CD4-positive, alpha-beta T cell treated with Interleukin-6 at 100 ng/mL for 8 hours (primary cell): ENCODE measurements at regions not wholly inside any gene's neighbourhood (a gene's known extent, or its start where the extent isn't known, plus 50 kb on each side); places are given as distances from the start of the nearest gene placed in this dataset.

Source experiments
- DNase-seq: peaks from one replicate; pipeline ENCODE4 v3.0.0-alpha.2; 2020; ENCODE audit warnings: mixed read lengths, low spot score

GRCh38 chr12:107402041-107403022 lies 283.3 kb upstream of the PWP1 start:
- peak; percentile 64 for DNase-seq

- peak; percentile 24 for DNase-seq
Observed at GRCh38 chr12:107404981-107405380, 280.6 kb upstream of the PWP1 start.

- no peak for DNase-seq
Observed at GRCh38 chr12:107405436-107405835, 280.2 kb upstream of the PWP1 start.

GRCh38 chr12:107406932-107407331 lies 278.7 kb upstream of the PWP1 start:
- no peak for DNase-seq

- no peak for DNase-seq
Observed at GRCh38 chr12:107411792-107412535, 273.6 kb upstream of the PWP1 start.

DNA sequence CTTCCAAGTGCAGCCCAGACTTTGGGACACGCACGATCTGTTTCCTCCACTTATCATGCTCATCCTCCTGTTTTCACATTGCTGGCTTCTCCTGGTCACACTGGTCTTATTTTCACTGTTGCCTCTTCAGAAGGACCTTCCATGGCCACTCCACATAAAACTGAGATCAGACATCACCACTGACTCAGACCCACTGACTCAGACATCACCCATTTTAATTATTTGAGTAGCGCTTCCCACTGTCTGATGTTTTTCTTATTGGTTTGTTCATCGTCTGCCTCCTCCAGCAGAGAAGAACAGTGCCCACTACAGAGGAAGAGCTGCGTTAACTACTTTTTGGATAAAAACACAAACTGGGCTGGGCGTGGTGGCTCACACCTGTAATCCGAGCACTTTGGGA lies 270.5 kb upstream of the PWP1 start:
- no peak for DNase-seq

GRCh38 chr12:107415834-107416233 lies 269.8 kb upstream of the PWP1 start:
- no peak for DNase-seq

DNA sequence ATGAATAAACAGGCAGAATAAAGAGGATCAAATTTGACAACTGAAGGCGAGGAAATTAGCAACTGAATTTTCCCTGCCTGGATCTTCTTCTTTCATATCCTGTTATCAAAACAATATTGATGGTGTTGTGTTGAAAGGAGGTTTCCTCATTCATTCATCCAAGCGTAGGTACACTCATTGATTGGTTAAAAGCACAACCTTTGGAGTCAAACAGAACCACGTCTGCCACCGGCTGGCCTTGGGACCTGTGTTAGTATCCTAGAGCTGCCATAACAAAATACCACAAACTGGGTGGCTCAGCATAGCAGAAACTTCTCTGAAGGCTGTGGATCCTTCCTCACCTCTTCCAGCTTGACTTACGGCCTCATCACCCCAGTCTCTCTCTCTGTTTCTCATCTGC lies 268.6 kb upstream of the PWP1 start:
- DNase-seq, result no peak

DNA sequence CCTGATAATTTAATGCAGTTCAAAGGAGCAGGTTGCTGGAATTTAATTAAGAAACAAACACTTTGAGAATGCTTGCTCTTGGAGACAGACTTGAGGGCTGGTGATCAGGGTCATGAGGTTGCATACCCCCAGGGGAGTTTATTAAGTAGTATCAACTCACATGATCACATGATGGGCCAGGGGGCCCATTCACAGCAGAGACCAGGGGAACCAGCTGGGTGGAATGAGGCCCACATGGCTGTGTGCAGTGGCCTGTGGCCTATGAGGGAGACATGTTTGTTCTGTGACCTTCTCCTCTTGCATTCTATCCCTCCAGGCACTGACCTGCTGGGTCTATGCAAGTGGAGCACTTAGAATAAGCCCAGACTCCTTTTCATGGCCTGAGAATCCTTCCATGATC lies 266.6 kb upstream of the PWP1 start:
- no peak for DNase-seq

- DNase-seq, result no peak
Observed at GRCh38 chr12:107423531-107423930, 262.1 kb upstream of the PWP1 start.

DNA sequence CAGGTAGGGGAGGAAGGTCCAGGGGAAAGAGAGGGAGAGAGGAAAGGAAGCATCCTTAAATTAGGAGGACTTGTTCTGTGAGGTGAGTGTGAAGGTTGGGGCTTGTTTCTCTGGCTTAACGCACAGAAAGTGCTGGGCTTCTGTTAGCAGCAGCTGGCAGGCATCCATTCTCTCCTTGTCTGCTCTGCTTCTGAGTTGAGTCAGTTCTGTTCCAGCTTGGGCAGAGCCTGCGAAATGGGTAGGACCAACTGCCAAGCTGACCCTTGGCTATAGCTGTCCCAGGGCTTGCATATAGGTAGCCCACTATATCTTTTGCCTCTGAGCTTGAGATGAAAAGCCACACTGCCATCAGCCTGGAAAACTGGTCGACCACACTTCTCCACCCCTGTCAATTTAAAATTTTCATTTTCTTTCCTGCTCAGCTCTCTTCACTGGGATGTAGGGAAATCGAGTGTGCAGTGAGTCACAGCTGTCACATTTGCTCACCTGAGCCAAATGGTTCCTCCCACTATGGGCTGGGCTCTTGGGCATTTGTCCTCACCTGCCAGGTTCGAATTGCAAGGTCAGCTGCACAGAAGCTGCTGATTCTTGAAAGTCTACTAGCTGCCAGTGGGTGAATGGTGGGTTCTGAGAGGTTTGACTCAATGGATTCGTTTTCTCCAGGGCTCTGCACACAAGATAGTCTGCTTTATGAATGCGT lies 256.4 kb upstream of the PWP1 start:
- no peak for DNase-seq

DNA sequence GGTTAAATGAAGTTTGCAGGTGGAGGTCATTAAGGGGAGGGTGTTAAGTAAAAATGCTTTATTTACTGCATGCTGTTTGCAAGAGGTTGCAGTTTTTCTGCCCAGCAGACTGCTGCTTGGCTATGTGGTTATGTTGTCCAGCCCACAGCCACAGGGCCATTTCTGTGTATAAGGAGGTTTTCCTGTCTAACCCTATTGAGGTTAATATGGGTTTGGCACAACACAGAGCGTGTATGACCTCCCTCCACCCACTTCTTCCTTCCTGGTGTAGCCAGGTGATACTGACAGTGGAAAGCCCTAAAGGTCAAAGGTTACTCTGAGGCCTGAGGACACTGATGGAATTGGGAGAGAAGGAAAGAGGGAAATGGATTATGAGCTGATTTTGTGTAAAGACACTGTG lies 253.7 kb upstream of the PWP1 start:
- no peak for DNase-seq

DNA sequence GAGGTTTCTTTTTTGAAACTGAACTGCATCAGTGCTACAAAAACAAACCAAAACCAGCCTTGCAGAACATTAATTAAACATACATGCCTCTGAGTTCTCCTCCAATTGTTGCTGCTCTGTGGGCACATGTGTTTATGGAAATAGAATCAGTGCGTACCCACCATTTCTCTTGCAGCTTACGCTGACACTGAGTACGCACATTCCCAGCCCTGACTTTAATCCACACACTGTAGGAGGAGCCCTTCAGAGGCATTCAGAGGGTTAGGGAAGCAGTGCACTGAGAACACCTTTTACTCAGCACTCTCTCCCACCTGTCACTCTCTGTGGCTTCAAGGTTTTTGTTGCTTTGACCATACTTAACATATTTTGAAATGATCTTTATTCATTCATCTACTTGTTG lies 250.5 kb upstream of the PWP1 start:
- DNase-seq, result no peak

- no peak for DNase-seq
Observed at GRCh38 chr12:107435520-107435919, 250.1 kb upstream of the PWP1 start.

GRCh38 chr12:107436376-107436775 lies 249.2 kb upstream of the PWP1 start:
- DNase-seq, result no peak

GRCh38 chr12:107436836-107437235 lies 248.8 kb upstream of the PWP1 start:
- DNase-seq, result no peak

- no peak for DNase-seq
Observed at GRCh38 chr12:107437954-107438353, 247.6 kb upstream of the PWP1 start.

GRCh38 chr12:107439026-107439738 lies 246.4 kb upstream of the PWP1 start:
- no peak for DNase-seq

DNA sequence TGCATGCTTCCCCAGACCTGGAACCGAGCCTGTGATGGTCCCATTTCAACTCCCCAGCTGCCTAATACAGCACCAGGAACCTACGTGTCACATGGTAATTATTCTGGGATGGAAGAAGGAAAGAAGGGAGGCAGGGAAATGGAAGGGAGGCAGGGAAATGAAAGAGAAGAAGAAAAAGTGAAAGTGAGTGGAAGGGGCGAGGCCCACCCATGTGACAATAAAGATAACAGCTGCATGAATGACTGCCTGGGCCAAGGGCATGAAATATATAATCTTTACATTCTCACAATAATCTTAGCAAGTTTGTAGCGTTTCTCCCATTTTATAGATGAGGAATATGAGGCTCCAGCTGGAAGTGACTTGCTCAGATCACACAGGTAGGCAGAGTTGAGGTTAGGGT lies 245.0 kb upstream of the PWP1 start:
- no peak for DNase-seq

- DNase-seq, result no peak
Observed at GRCh38 chr12:107441665-107442300, 243.8 kb upstream of the PWP1 start.

DNA sequence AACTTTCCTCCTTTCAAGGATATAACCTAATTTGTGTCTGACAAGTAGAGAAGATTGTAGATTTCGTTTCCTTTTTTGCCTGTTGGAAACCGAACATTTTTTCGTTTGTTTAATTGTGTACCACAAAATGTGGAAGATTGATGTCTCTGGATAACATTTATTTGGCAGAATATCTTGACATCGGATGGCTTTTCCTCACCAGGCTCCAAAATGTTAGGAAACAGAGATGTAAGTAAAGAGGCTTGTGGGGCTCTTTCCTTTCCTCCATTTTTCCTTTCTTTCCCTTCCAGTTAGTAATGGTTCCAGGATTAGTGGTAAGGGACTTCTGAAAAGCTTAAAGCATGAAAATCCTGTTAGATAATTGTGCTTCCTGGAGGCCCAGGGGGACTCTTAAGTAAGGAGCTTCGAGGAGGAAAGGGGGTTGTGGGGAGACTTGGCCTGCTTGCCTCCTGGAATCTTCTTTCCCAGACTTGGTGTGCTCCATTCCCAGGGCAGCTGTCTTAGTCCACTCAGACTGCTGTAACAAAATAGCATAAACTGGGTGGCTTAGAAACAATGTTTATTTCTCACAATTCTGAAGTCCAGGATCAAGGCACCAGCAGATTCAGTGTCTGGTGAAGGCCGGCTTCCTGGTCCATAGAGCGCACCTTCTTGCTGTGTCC lies 243.1 kb upstream of the PWP1 start:
- no peak for DNase-seq
